ENCODE measurements at regions not wholly inside any gene's neighbourhood (a gene's known extent, or its start where the extent isn't known, plus 50 kb on each side); places are given as distances from the start of the nearest gene placed in this dataset.

DNA sequence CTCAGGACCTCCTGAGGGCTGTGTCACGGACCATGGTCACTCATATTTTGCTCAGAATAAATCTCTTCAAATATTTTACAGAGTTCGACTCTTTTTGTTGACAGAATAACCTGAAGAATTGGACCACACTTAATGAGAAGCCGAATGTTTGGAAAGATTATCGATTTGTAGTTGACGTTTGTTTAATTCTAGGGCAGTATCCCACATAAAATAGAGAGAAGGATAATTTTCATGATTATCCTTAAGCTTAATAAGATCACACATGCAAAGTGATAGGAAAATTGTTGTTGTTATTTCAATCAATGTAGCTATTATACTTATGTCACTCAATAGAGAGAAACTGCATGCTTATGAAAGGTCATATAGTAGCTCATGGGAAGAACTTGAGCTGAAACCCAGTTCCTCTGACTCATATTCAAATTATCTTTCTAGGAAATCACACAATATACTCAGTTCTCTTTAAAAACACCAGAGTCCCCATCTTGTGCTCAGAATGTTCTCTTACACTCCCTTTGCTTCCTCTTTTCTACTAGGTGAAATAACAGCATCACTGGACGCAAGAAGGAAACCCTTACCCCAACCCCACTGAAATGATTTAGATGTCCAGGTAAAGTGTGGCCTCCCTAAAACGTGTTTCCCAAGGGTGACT is 982.1 kb downstream of the TSN start:
- no peaks in the 10 kb centered on the region for H3K27me3 Mint-ChIP-seq (ENCODE audit: insufficient read depth, unreplicated experiment)
- Histone ChIP-seq H3K27me3 (replicated peaks; ENCODE audit: control insufficient read depth, insufficient read depth, low read length) (no peaks in the 10 kb centered on the region), H3K36me3 (ENCODE audit: control insufficient read depth, insufficient read depth, low read length) (no peaks in the 10 kb centered on the region), H3K4me1 (no peaks in the 10 kb centered on the region), H3K4me3 (ENCODE audit: low read depth, low read length) (no peak overlapping the region), H3K9me3 (no peaks in the 10 kb centered on the region)
- no peaks in the 10 kb centered on the region for H3K9me3 Mint-ChIP-seq (ENCODE audit: unreplicated experiment)
- intact Hi-C loops (cut with micrococcal nuclease; ENCODE audit: unreplicated experiment), result no loop called here
- TF ChIP-seq, protein P1, sequence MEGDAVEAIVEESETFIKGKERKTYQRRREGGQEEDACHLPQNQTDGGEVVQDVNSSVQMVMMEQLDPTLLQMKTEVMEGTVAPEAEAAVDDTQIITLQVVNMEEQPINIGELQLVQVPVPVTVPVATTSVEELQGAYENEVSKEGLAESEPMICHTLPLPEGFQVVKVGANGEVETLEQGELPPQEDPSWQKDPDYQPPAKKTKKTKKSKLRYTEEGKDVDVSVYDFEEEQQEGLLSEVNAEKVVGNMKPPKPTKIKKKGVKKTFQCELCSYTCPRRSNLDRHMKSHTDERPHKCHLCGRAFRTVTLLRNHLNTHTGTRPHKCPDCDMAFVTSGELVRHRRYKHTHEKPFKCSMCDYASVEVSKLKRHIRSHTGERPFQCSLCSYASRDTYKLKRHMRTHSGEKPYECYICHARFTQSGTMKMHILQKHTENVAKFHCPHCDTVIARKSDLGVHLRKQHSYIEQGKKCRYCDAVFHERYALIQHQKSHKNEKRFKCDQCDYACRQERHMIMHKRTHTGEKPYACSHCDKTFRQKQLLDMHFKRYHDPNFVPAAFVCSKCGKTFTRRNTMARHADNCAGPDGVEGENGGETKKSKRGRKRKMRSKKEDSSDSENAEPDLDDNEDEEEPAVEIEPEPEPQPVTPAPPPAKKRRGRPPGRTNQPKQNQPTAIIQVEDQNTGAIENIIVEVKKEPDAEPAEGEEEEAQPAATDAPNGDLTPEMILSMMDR (IDR thresholded peaks at IDR 0.05; ENCODE audit: insufficient read depth in 1 of 2, low read depth in 1 of 2, low read length in 1 of 2, severe bottlenecking in 1 of 2, unreplicated experiment in 1 of 2), result no peak
- no TSS peak for BruUV-seq (replicated peaks)
- no peak for DNase-seq
- no peaks in the 10 kb centered on the region for H3K4me1 Mint-ChIP-seq (ENCODE audit: low read depth, unreplicated experiment)
- POLR2A ChIA-PET, result no interaction called here
- H3K4me3 Mint-ChIP-seq (ENCODE audit: unreplicated experiment), result no peak overlapping the region
- H3K36me3 Mint-ChIP-seq (ENCODE audit: insufficient read depth, unreplicated experiment), result no peaks in the 10 kb centered on the region
- no peak overlapping the region for H3K27ac Mint-ChIP-seq (ENCODE audit: unreplicated experiment)
- CTCF ChIA-PET, result no interaction called here

DNA sequence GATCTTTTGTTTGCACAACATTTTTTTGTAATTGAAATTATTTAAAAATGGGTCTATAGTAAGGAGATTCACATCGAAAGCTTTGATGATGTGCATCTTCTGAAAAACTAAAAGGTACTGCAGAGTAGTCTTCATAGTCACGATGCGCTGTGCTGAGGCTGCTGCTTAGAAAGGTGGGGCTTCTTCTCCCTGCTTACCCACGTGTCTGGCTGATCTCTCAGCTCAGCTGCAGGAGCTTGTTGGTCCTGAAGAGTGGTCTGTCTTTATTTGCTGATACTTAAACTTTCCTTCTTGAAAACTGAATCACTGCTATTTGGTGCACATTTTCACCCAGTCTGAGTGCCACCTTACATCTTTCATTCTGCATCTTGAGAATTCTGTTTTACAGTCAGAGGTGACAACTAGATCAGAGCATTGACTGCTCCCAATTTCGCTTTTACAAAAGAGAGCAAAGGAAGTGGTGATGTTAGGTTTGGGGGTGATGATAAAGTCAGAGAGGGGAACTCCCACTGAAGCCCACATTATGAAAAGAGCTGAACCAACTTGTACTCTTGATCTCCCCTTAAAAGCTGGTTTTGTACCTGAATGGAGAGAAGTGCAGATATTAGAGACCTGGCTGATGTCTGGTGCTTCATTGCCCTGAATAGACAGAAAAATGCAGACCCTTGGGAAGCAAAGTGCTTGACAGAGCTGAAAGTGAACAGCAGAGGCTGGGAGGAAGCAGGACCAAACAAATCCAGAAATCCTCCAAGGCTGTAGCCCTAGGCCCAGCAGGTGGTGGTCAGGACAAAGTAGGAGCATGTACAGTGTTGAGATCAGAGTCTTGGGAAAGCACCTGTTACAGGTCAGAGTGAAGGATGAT is 984.5 kb downstream of the TSN start:
- intact Hi-C loops (cut with micrococcal nuclease; ENCODE audit: unreplicated experiment), result no loop called here
- no peaks in the 10 kb centered on the region for H3K4me1 Mint-ChIP-seq (ENCODE audit: low read depth, unreplicated experiment)
- DNase-seq, result no peak
- TF ChIP-seq, protein P1 (IDR thresholded peaks at IDR 0.05; ENCODE audit: insufficient read depth in 1 of 2, low read depth in 1 of 2, low read length in 1 of 2, severe bottlenecking in 1 of 2, unreplicated experiment in 1 of 2), result no peak
- no peak overlapping the region for H3K27ac Mint-ChIP-seq (ENCODE audit: unreplicated experiment)
- H3K4me1 ChIP-seq, result no peaks in the 10 kb centered on the region
- BruUV-seq (replicated peaks), result no TSS peak
- H3K36me3 ChIP-seq (ENCODE audit: control insufficient read depth, insufficient read depth, low read length), result no peaks in the 10 kb centered on the region
- no peaks in the 10 kb centered on the region for H3K9me3 Mint-ChIP-seq (ENCODE audit: unreplicated experiment)
- CTCF ChIA-PET, result no interaction called here
- POLR2A ChIA-PET, result no interaction called here
- H3K36me3 Mint-ChIP-seq (ENCODE audit: insufficient read depth, unreplicated experiment), result no peaks in the 10 kb centered on the region
- H3K4me3 Mint-ChIP-seq (ENCODE audit: unreplicated experiment), result no peak overlapping the region
- H3K9me3 ChIP-seq, result no peaks in the 10 kb centered on the region
- no peak overlapping the region for H3K4me3 ChIP-seq (ENCODE audit: low read depth, low read length)
- H3K27me3 ChIP-seq (replicated peaks; ENCODE audit: control insufficient read depth, insufficient read depth, low read length), result no peaks in the 10 kb centered on the region
- H3K27me3 Mint-ChIP-seq (ENCODE audit: insufficient read depth, unreplicated experiment), result no peaks in the 10 kb centered on the region

DNA sequence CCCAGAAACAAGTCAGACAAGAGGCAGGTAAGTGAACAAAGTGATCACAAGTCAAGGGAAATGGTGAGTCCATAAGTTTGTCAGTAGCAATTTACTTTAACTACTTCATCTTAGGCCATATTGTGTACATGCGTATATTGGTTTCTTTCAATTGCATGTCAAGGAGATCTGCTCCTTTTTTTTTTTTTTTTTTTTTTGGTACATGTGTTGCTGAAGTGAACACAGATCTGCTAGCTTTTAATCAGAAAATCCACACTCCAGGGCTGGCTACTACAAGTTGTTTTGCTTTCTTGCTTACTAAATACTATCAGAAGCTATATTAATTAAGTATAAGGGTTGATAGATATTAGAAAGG is 985.1 kb downstream of the TSN start:
- H3K36me3 Mint-ChIP-seq (ENCODE audit: insufficient read depth, unreplicated experiment), result no peaks in the 10 kb centered on the region
- no peaks in the 10 kb centered on the region for H3K27me3 ChIP-seq (replicated peaks; ENCODE audit: control insufficient read depth, insufficient read depth, low read length)
- no peaks in the 10 kb centered on the region for H3K36me3 ChIP-seq (ENCODE audit: control insufficient read depth, insufficient read depth, low read length)
- BruUV-seq (replicated peaks), result no TSS peak
- ChIA-PET CTCF (no interaction called here), POLR2A (no interaction called here)
- H3K4me3 Mint-ChIP-seq (ENCODE audit: unreplicated experiment), result no peak overlapping the region
- DNase-seq, result no peak
- H3K4me3 ChIP-seq (ENCODE audit: low read depth, low read length), result no peak overlapping the region
- TF ChIP-seq, protein P1 (IDR thresholded peaks at IDR 0.05; ENCODE audit: insufficient read depth in 1 of 2, low read depth in 1 of 2, low read length in 1 of 2, severe bottlenecking in 1 of 2, unreplicated experiment in 1 of 2), result no peak
- H3K9me3 ChIP-seq, result no peaks in the 10 kb centered on the region
- no peaks in the 10 kb centered on the region for H3K27me3 Mint-ChIP-seq (ENCODE audit: insufficient read depth, unreplicated experiment)
- H3K4me1 Mint-ChIP-seq (ENCODE audit: low read depth, unreplicated experiment), result no peaks in the 10 kb centered on the region
- intact Hi-C loops (cut with micrococcal nuclease; ENCODE audit: unreplicated experiment), result no loop called here
- no peaks in the 10 kb centered on the region for H3K9me3 Mint-ChIP-seq (ENCODE audit: unreplicated experiment)
- no peak overlapping the region for H3K27ac Mint-ChIP-seq (ENCODE audit: unreplicated experiment)
- no peaks in the 10 kb centered on the region for H3K4me1 ChIP-seq
